ENCODE measurements at regions not wholly inside any gene's neighbourhood (a gene's known extent, or its start where the extent isn't known, plus 50 kb on each side); places are given as distances from the start of the nearest gene placed in this dataset.

DNA sequence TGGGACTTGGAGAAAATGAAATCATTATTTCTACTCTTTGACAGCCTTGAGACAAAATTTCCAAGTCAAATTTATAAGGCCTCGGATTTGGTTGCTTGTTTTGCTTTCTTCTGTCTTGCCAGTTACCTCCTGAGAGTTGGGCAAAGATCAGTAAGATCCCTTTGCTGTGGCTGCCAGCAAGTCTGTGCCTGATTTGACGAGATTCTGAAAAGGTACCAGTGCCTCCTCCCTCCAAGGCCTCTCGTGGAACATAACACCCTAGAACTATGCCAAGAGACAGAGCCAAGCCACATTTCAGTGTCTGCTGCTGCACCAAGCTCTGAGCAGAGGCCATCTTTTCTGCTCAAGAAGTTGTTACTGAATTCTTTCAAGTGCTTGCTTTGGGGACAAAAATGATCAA lies 61.0 kb downstream of the GTPBP8 start:
- peak; percentile 17 for DNase-seq
- Histone ChIP-seq H3K4me1 (peaks cover 9% of the 10 kb centered on the region), H3K36me3 (ENCODE audit: low read depth, missing control alignments) (no peaks in the 10 kb centered on the region), H3K27me3 (no peaks in the 10 kb centered on the region), H3K9me3 (no peaks in the 10 kb centered on the region), H3K4me3 (no peak overlapping the region), H3K27ac (peak overlapping the region; percentile 48 to 51)
- TF ChIP-seq, protein P1, sequence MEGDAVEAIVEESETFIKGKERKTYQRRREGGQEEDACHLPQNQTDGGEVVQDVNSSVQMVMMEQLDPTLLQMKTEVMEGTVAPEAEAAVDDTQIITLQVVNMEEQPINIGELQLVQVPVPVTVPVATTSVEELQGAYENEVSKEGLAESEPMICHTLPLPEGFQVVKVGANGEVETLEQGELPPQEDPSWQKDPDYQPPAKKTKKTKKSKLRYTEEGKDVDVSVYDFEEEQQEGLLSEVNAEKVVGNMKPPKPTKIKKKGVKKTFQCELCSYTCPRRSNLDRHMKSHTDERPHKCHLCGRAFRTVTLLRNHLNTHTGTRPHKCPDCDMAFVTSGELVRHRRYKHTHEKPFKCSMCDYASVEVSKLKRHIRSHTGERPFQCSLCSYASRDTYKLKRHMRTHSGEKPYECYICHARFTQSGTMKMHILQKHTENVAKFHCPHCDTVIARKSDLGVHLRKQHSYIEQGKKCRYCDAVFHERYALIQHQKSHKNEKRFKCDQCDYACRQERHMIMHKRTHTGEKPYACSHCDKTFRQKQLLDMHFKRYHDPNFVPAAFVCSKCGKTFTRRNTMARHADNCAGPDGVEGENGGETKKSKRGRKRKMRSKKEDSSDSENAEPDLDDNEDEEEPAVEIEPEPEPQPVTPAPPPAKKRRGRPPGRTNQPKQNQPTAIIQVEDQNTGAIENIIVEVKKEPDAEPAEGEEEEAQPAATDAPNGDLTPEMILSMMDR (IDR thresholded peaks at IDR 0.05), result no peak
- no peak for TF ChIP-seq POLR2A (IDR thresholded peaks at IDR 0.05)
- WGBS, 2 donors, result 23 to 39% methylated on average over 3 of the region's 3 CpGs
- intact Hi-C loops (cut with DNase I; ENCODE audit: low total_unique reads), result loop anchor here (10.0 kb wide), 1 partner anchor 83 kb away; no protein-coding TSS in a partner anchor

DNA sequence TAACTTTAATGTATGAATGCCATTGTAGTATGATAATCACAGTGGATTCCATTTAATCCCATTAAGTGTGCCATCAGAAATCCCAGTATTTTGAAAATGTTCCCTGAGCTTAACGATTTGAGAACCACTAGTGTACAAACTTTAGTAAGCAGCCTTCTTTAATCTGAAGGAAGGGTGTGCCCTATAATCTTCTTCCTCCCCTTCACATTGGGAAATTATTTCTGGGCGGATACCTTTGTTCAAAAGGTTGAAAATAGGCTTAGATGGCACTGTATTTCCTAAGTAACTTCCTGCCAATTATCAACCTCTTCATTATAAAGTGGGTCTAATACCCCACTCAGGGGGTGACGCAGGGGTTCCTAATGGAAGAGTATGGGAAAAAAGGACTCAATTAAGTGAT lies 62.4 kb downstream of the GTPBP8 start:
- WGBS, 2 donors, result 81 to 92% methylated on average over 3 of the region's 3 CpGs
- DNase-seq, result no peak
- no peaks in the 10 kb centered on the region for H3K9me3 ChIP-seq
- H3K27ac ChIP-seq, result no peak overlapping the region
- no peak overlapping the region for H3K4me3 ChIP-seq
- no peaks in the 10 kb centered on the region for H3K27me3 ChIP-seq
- no peak for TF ChIP-seq POLR2A (IDR thresholded peaks at IDR 0.05)
- TF ChIP-seq, protein P1 (IDR thresholded peaks at IDR 0.05), result no peak
- peaks cover 17% of the 10 kb centered on the region for H3K4me1 ChIP-seq
- intact Hi-C loops (cut with DNase I; ENCODE audit: low total_unique reads), result loop anchor here (10.0 kb wide), 1 partner anchor 82 kb away; no protein-coding TSS in a partner anchor
- no peaks in the 10 kb centered on the region for H3K36me3 ChIP-seq (ENCODE audit: low read depth, missing control alignments)

DNA sequence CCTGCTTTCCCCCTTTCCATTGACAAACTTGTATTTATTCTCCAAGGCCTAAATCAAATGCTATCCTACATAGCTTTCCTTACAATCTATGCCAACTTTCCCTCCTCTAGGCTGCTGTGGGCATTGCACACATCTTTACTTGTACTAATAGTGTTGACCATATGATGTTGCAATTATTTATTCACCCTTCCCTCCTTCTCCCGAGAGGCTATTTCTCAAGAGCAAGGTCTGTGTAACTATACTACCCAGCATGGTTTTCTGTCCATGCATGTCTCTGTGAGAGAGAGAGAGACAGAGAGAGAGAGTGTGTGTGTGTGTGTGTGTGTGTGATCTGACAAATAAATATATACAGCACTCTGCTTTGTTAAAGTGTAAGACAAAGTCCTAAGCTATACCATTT lies 63.8 kb downstream of the GTPBP8 start:
- Histone ChIP-seq H3K27me3 (no peaks in the 10 kb centered on the region), H3K4me1 (peaks cover 18% of the 10 kb centered on the region), H3K36me3 (ENCODE audit: low read depth, missing control alignments) (no peaks in the 10 kb centered on the region), H3K9me3 (no peaks in the 10 kb centered on the region), H3K4me3 (no peak overlapping the region), H3K27ac (no peak overlapping the region)
- TF ChIP-seq POLR2A (IDR thresholded peaks at IDR 0.05), result no peak
- TF ChIP-seq, protein P1 (IDR thresholded peaks at IDR 0.05), result no peak
- 0% methylated on average over 1 of the region's 1 CpG for WGBS, 2 donors
- no peak for DNase-seq
- intact Hi-C loops (cut with DNase I; ENCODE audit: low total_unique reads), result loop anchor here (10.0 kb wide), 1 partner anchor 80 kb away; no protein-coding TSS in a partner anchor

GRCh38 chr3:113055201-113055600 lies 64.4 kb downstream of the GTPBP8 start:
- Histone ChIP-seq H3K4me3 (no peak overlapping the region), H3K4me1 (peaks cover 18% of the 10 kb centered on the region), H3K9me3 (no peaks in the 10 kb centered on the region), H3K36me3 (ENCODE audit: low read depth, missing control alignments) (no peaks in the 10 kb centered on the region), H3K27ac (no peak overlapping the region), H3K27me3 (no peaks in the 10 kb centered on the region)
- TF ChIP-seq, protein P1 (IDR thresholded peaks at IDR 0.05), result no peak
- no peak for TF ChIP-seq POLR2A (IDR thresholded peaks at IDR 0.05)
- no peak for DNase-seq
- intact Hi-C loops (cut with DNase I; ENCODE audit: low total_unique reads), result loop anchor here (10.0 kb wide), 1 partner anchor 80 kb away; no protein-coding TSS in a partner anchor

DNA sequence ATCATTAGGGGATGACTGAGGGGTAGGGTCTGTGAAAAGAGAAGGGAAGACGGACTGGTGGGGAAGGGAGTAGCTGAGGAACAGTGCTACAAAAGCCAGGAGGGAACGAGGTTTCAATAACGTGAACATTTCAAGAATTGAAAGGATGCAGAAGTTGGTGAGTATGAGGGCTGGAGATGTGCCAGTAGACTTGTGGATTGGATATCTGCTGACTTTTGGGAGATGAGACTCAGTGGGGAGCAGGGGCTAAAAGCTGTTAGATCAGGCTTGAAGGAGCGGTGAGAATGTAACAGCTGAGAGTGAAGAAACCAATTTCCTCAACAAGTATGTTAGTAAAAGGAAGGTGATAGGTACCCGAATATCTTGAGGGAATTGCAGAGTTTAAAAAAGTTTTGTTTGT lies 65.2 kb downstream of the GTPBP8 start:
- 79 to 83% methylated on average over 5 of the region's 5 CpGs for WGBS, 2 donors
- Histone ChIP-seq H3K4me3 (no peak overlapping the region), H3K36me3 (ENCODE audit: low read depth, missing control alignments) (no peaks in the 10 kb centered on the region), H3K27me3 (no peaks in the 10 kb centered on the region), H3K27ac (no peak overlapping the region), H3K4me1 (peaks cover 18% of the 10 kb centered on the region), H3K9me3 (no peaks in the 10 kb centered on the region)
- TF ChIP-seq, protein P1 (IDR thresholded peaks at IDR 0.05), result no peak
- no peak for TF ChIP-seq POLR2A (IDR thresholded peaks at IDR 0.05)
- DNase-seq, result no peak
- intact Hi-C loops (cut with DNase I; ENCODE audit: low total_unique reads), result loop anchor here (10.0 kb wide), 1 partner anchor 79 kb away; no protein-coding TSS in a partner anchor
